ENCODE measurements at regions not wholly inside any gene's neighbourhood (a gene's known extent, or its start where the extent isn't known, plus 50 kb on each side); places are given as distances from the start of the nearest gene placed in this dataset.

GRCh38 chr11:91124363-91124762 is 901.5 kb upstream of the CHORDC1 start:
- in situ Hi-C loops (cut with MboI; ENCODE audit: low sequenced_read_pairs), result no loop called here
- no peaks in the 10 kb centered on the region for H3K36me3 ChIP-seq (replicated peaks)
- no peak overlapping the region for H3K4me3 ChIP-seq
- no peaks in the 10 kb centered on the region for H3K27me3 ChIP-seq (ENCODE audit: low read depth)
- DNase-seq (ENCODE audit: low spot score in 2 of 2), result no peak
- H3K9me3 ChIP-seq, result no peaks in the 10 kb centered on the region
- H3K4me1 ChIP-seq, result no peaks in the 10 kb centered on the region

GRCh38 chr11:91115116-91115515 is 892.3 kb upstream of the CHORDC1 start:
- H3K4me3 ChIP-seq, result no peak overlapping the region
- no peaks in the 10 kb centered on the region for H3K9me3 ChIP-seq
- H3K27me3 ChIP-seq (ENCODE audit: low read depth), result no peaks in the 10 kb centered on the region
- H3K4me1 ChIP-seq, result no peaks in the 10 kb centered on the region
- no peaks in the 10 kb centered on the region for H3K36me3 ChIP-seq (replicated peaks)
- no peak for DNase-seq (ENCODE audit: low spot score in 2 of 2)
- in situ Hi-C loops (cut with MboI; ENCODE audit: low sequenced_read_pairs), result no loop called here

- H3K4me3 ChIP-seq, result no peak overlapping the region
- no peaks in the 10 kb centered on the region for H3K9me3 ChIP-seq
- in situ Hi-C loops (cut with MboI; ENCODE audit: low sequenced_read_pairs), result no loop called here
- no peaks in the 10 kb centered on the region for H3K36me3 ChIP-seq (replicated peaks)
- no peak for DNase-seq (ENCODE audit: low spot score in 2 of 2)
- no peaks in the 10 kb centered on the region for H3K27me3 ChIP-seq (ENCODE audit: low read depth)
- no peaks in the 10 kb centered on the region for H3K4me1 ChIP-seq
Measured at GRCh38 chr11:91104237-91104636, 881.4 kb upstream of the CHORDC1 start.

- DNase-seq (ENCODE audit: low spot score in 2 of 2), result no peak
- Histone ChIP-seq H3K4me1 (no peaks in the 10 kb centered on the region), H3K4me3 (no peak overlapping the region), H3K36me3 (replicated peaks) (no peaks in the 10 kb centered on the region), H3K27me3 (ENCODE audit: low read depth) (no peaks in the 10 kb centered on the region), H3K9me3 (no peaks in the 10 kb centered on the region)
- in situ Hi-C loops (cut with MboI; ENCODE audit: low sequenced_read_pairs), result no loop called here
Measured at GRCh38 chr11:91100427-91100826, 877.6 kb upstream of the CHORDC1 start.

GRCh38 chr11:91097083-91097482 is 874.2 kb upstream of the CHORDC1 start:
- Histone ChIP-seq H3K9me3 (no peaks in the 10 kb centered on the region), H3K27me3 (ENCODE audit: low read depth) (no peaks in the 10 kb centered on the region), H3K36me3 (replicated peaks) (no peaks in the 10 kb centered on the region), H3K4me1 (no peaks in the 10 kb centered on the region), H3K4me3 (no peak overlapping the region)
- in situ Hi-C loops (cut with MboI; ENCODE audit: low sequenced_read_pairs), result no loop called here
- no peak for DNase-seq (ENCODE audit: low spot score in 2 of 2)

- no peaks in the 10 kb centered on the region for H3K36me3 ChIP-seq (replicated peaks)
- DNase-seq (ENCODE audit: low spot score in 2 of 2), result no peak
- H3K9me3 ChIP-seq, result no peaks in the 10 kb centered on the region
- H3K4me1 ChIP-seq, result no peaks in the 10 kb centered on the region
- H3K4me3 ChIP-seq, result no peak overlapping the region
- no peaks in the 10 kb centered on the region for H3K27me3 ChIP-seq (ENCODE audit: low read depth)
- in situ Hi-C loops (cut with MboI; ENCODE audit: low sequenced_read_pairs), result no loop called here
Measured at GRCh38 chr11:91093141-91093540, 870.3 kb upstream of the CHORDC1 start.

GRCh38 chr11:91091563-91091962 is 868.7 kb upstream of the CHORDC1 start:
- in situ Hi-C loops (cut with MboI; ENCODE audit: low sequenced_read_pairs), result no loop called here
- no peaks in the 10 kb centered on the region for H3K36me3 ChIP-seq (replicated peaks)
- no peak for DNase-seq (ENCODE audit: low spot score in 2 of 2)
- H3K4me3 ChIP-seq, result no peak overlapping the region
- no peaks in the 10 kb centered on the region for H3K27me3 ChIP-seq (ENCODE audit: low read depth)
- H3K9me3 ChIP-seq, result no peaks in the 10 kb centered on the region
- no peaks in the 10 kb centered on the region for H3K4me1 ChIP-seq

- Histone ChIP-seq H3K4me3 (no peak overlapping the region), H3K27me3 (ENCODE audit: low read depth) (no peaks in the 10 kb centered on the region), H3K36me3 (replicated peaks) (no peaks in the 10 kb centered on the region), H3K9me3 (no peaks in the 10 kb centered on the region), H3K4me1 (no peaks in the 10 kb centered on the region)
- in situ Hi-C loops (cut with MboI; ENCODE audit: low sequenced_read_pairs), result no loop called here
- DNase-seq (ENCODE audit: low spot score in 2 of 2), result no peak
Measured at GRCh38 chr11:91086028-91086427, 863.2 kb upstream of the CHORDC1 start.

- Histone ChIP-seq H3K4me3 (no peak overlapping the region), H3K36me3 (replicated peaks) (no peaks in the 10 kb centered on the region), H3K9me3 (no peaks in the 10 kb centered on the region), H3K27me3 (ENCODE audit: low read depth) (peaks cover 3% of the 10 kb centered on the region; the same call in 1 of the 2 replicates), H3K4me1 (no peaks in the 10 kb centered on the region)
- in situ Hi-C loops (cut with MboI; ENCODE audit: low sequenced_read_pairs), result no loop called here
- no peak for DNase-seq (ENCODE audit: low spot score in 2 of 2)
Measured at GRCh38 chr11:91082255-91082654, 859.4 kb upstream of the CHORDC1 start.

- H3K4me3 ChIP-seq, result no peak overlapping the region
- H3K9me3 ChIP-seq, result no peaks in the 10 kb centered on the region
- in situ Hi-C loops (cut with MboI; ENCODE audit: low sequenced_read_pairs), result no loop called here
- no peaks in the 10 kb centered on the region for H3K4me1 ChIP-seq
- H3K27me3 ChIP-seq (ENCODE audit: low read depth), result peaks cover 3% of the 10 kb centered on the region; the same call in 1 of the 2 replicates
- H3K36me3 ChIP-seq (replicated peaks), result no peaks in the 10 kb centered on the region
- DNase-seq (ENCODE audit: low spot score in 2 of 2), result no peak
Measured at GRCh38 chr11:91081440-91082043, 858.7 kb upstream of the CHORDC1 start.

- no peak overlapping the region for H3K4me3 ChIP-seq
Measured at GRCh38 chr11:91078221-91078620, 855.4 kb upstream of the CHORDC1 start.

GRCh38 chr11:91075032-91075695 is 852.3 kb upstream of the CHORDC1 start:
- no peak for DNase-seq (ENCODE audit: low spot score in 2 of 2)
- Histone ChIP-seq H3K36me3 (replicated peaks) (no peaks in the 10 kb centered on the region), H3K27me3 (ENCODE audit: low read depth) (peaks cover 3% of the 10 kb centered on the region; the same call in 1 of the 2 replicates), H3K4me1 (no peaks in the 10 kb centered on the region), H3K4me3 (no peak overlapping the region), H3K9me3 (no peaks in the 10 kb centered on the region; the same call in 1 of the 2 replicates)
- in situ Hi-C loops (cut with MboI; ENCODE audit: low sequenced_read_pairs), result no loop called here

More at GRCh38 chr11:91078221-91078620, 855.4 kb upstream of the CHORDC1 start:
- in situ Hi-C loops (cut with MboI; ENCODE audit: low sequenced_read_pairs), result no loop called here
- H3K4me1 ChIP-seq, result no peaks in the 10 kb centered on the region
- peaks cover 3% of the 10 kb centered on the region; the same call in 1 of the 2 replicates for H3K27me3 ChIP-seq (ENCODE audit: low read depth)
- no peak for DNase-seq (ENCODE audit: low spot score in 2 of 2)
- no peaks in the 10 kb centered on the region for H3K9me3 ChIP-seq
- no peaks in the 10 kb centered on the region for H3K36me3 ChIP-seq (replicated peaks)

GRCh38 chr11:91067666-91068065 is 844.8 kb upstream of the CHORDC1 start:
- H3K36me3 ChIP-seq (replicated peaks), result no peaks in the 10 kb centered on the region
- no peaks in the 10 kb centered on the region; the same call in 1 of the 2 replicates for H3K9me3 ChIP-seq
- in situ Hi-C loops (cut with MboI; ENCODE audit: low sequenced_read_pairs), result no loop called here

GRCh38 chr11:91066456-91067047 is 843.7 kb upstream of the CHORDC1 start:
- no peak for DNase-seq (ENCODE audit: low spot score in 2 of 2)
- Histone ChIP-seq H3K27me3 (ENCODE audit: low read depth) (no peaks in the 10 kb centered on the region; the same call in 1 of the 2 replicates), H3K4me3 (no peak overlapping the region), H3K4me1 (no peaks in the 10 kb centered on the region), H3K9me3 (no peaks in the 10 kb centered on the region), H3K36me3 (replicated peaks) (no peaks in the 10 kb centered on the region)
- in situ Hi-C loops (cut with MboI; ENCODE audit: low sequenced_read_pairs), result no loop called here

More at GRCh38 chr11:91067666-91068065, 844.8 kb upstream of the CHORDC1 start:
- no peak for DNase-seq (ENCODE audit: low spot score in 2 of 2)
- H3K4me3 ChIP-seq, result no peak overlapping the region
- H3K4me1 ChIP-seq, result no peaks in the 10 kb centered on the region
- H3K27me3 ChIP-seq (ENCODE audit: low read depth), result no peaks in the 10 kb centered on the region; the same call in 1 of the 2 replicates

All from HAP-1 (cell line).